Natural killer cell treated with Interleukin-12 subunit alpha and Interleukin-12 subunit beta and Interleukin-15 and Interleukin-18, amount 100 ng/mL, for 72 hours (primary cell): ENCODE measurements at regions not wholly inside any gene's neighbourhood (a gene's known extent, or its start where the extent isn't known, plus 50 kb on each side); places are given as distances from the start of the nearest gene placed in this dataset.

Experiments used
- ATAC-seq, 2 donors: fragments of 150-1000 bp; cut with Tn5 transposase in 1 of 2; sonication (Bioruptor Pico), chemical (Tn5 transposase) in 1 of 2; 2 replicates each; pipeline ENCODE4 v1.10.0; 2021
- DNase-seq: peaks from one replicate; pipeline ENCODE4 v3.0.0; 2022; ENCODE audit warnings: low spot score
- H3K27ac Mint-ChIP-seq, 2 donors: 1 replicate in 1 of 2; 2 replicates in 1 of 2; pipeline ENCODE4 v1.8.0; 2022; ENCODE audit warnings: mixed read lengths in 2 of 2, mild to moderate bottlenecking in 1 of 2, moderate library complexity in 1 of 2
- H3K27me3 Mint-ChIP-seq, 2 donors: 1 replicate in 1 of 2; 2 replicates in 1 of 2; pipeline ENCODE4 v1.8.0; 2022; ENCODE audit warnings: mixed read lengths in 2 of 2
- H3K36me3 Mint-ChIP-seq: one replicate; pipeline ENCODE4 v1.8.0; 2022; ENCODE audit warnings: mixed read lengths
- H3K4me1 Mint-ChIP-seq, 2 donors: 1 replicate in 1 of 2; 2 replicates in 1 of 2; pipeline ENCODE4 v1.8.0; 2022; ENCODE audit warnings: low read depth in 2 of 2, mixed read lengths in 2 of 2, mild to moderate bottlenecking in 1 of 2
- H3K4me3 Mint-ChIP-seq: one replicate; pipeline ENCODE4 v1.8.0; 2022; ENCODE audit warnings: mixed read lengths
- H3K9me3 Mint-ChIP-seq: 2 replicates; pipeline ENCODE4 v1.8.0; 2022; ENCODE audit warnings: mixed read lengths

- DNase-seq (peak; percentile 31), ATAC-seq (no peak)
- peak overlapping the region; percentile 62 to 64 for H3K27ac Mint-ChIP-seq
- peaks cover 42 to 44% of the 10 kb centered on the region in 2 donors for H3K4me1 Mint-ChIP-seq
- no peaks in the 10 kb centered on the region for H3K27me3 Mint-ChIP-seq
- H3K36me3 Mint-ChIP-seq = peaks cover 7% of the 10 kb centered on the region
- no peaks in the 10 kb centered on the region for H3K9me3 Mint-ChIP-seq
- no peak overlapping the region for H3K4me3 Mint-ChIP-seq
These were observed 81.7 kb upstream of the RIPOR2 start for GRCh38 chr6:25017486-25017885.

GRCh38 chr6:25017932-25018567, 82.3 kb upstream of the RIPOR2 start:
- H3K9me3 Mint-ChIP-seq = no peaks in the 10 kb centered on the region
- peak overlapping the region; percentile 62 to 64 for H3K27ac Mint-ChIP-seq
- H3K4me3 Mint-ChIP-seq = no peak overlapping the region
- H3K4me1 Mint-ChIP-seq = peaks cover 38 to 39% of the 10 kb centered on the region in 2 donors
- peaks cover 7% of the 10 kb centered on the region for H3K36me3 Mint-ChIP-seq
- ATAC-seq (peak; percentile 86 to 88), DNase-seq (peak; percentile 81)
- H3K27me3 Mint-ChIP-seq = no peaks in the 10 kb centered on the region

- peaks cover 7% of the 10 kb centered on the region for H3K36me3 Mint-ChIP-seq
These were observed 82.8 kb upstream of the RIPOR2 start for GRCh38 chr6:25018568-25018954.

GRCh38 chr6:25022140-25022553, 86.4 kb upstream of the RIPOR2 start:
- Mint-ChIP-seq H3K4me1 (peaks cover 34 to 42% of the 10 kb centered on the region in 2 donors), H3K27me3 (no peaks in the 10 kb centered on the region), H3K9me3 (no peaks in the 10 kb centered on the region), H3K27ac (no peak overlapping the region), H3K4me3 (no peak overlapping the region), H3K36me3 (no peaks in the 10 kb centered on the region)
- ATAC-seq (peak in 1 of 2 donors; percentile 40), DNase-seq (no peak)

More at GRCh38 chr6:25018568-25018954, 82.8 kb upstream of the RIPOR2 start:
- DNase-seq (no peak), ATAC-seq (no peak)
- Mint-ChIP-seq H3K4me1 (peaks cover 34 to 37% of the 10 kb centered on the region in 2 donors), H3K4me3 (no peak overlapping the region), H3K9me3 (no peaks in the 10 kb centered on the region), H3K27me3 (no peaks in the 10 kb centered on the region), H3K27ac (no peak overlapping the region)

GRCh38 chr6:25023781-25024180, 88.0 kb upstream of the RIPOR2 start:
- peak; percentile 58 for DNase-seq
- H3K27me3 Mint-ChIP-seq = no peaks in the 10 kb centered on the region
- no peak overlapping the region for H3K27ac Mint-ChIP-seq
- H3K36me3 Mint-ChIP-seq = no peaks in the 10 kb centered on the region
- H3K9me3 Mint-ChIP-seq = no peaks in the 10 kb centered on the region
- no peak for ATAC-seq
- H3K4me3 Mint-ChIP-seq = no peak overlapping the region
- peaks cover 29 to 40% of the 10 kb centered on the region in 2 donors for H3K4me1 Mint-ChIP-seq

- no peaks in the 10 kb centered on the region for H3K36me3 Mint-ChIP-seq
- no peaks in the 10 kb centered on the region for H3K9me3 Mint-ChIP-seq
- DNase-seq (no peak), ATAC-seq (no peak)
- peak overlapping the region; percentile 92 to 97 for H3K27ac Mint-ChIP-seq
- no peaks in the 10 kb centered on the region for H3K27me3 Mint-ChIP-seq
- peak overlapping the region; percentile 72 for H3K4me3 Mint-ChIP-seq
- H3K4me1 Mint-ChIP-seq = peaks cover 29 to 40% of the 10 kb centered on the region in 2 donors
These were observed 89.1 kb upstream of the RIPOR2 start for GRCh38 chr6:25024821-25025220.

GRCh38 chr6:25025248-25025918, 89.6 kb upstream of the RIPOR2 start:
- Mint-ChIP-seq H3K9me3 (no peaks in the 10 kb centered on the region), H3K27me3 (no peaks in the 10 kb centered on the region), H3K4me3 (peak overlapping the region; percentile 72), H3K4me1 (peaks cover 29 to 43% of the 10 kb centered on the region in 2 donors), H3K36me3 (no peaks in the 10 kb centered on the region), H3K27ac (peak overlapping the region; percentile 92 to 97)
- DNase-seq = no peak
- no peak for ATAC-seq

GRCh38 chr6:25025919-25026301, 90.2 kb upstream of the RIPOR2 start:
- no peak for DNase-seq
- Mint-ChIP-seq H3K9me3 (no peaks in the 10 kb centered on the region), H3K4me3 (peak overlapping the region; percentile 72), H3K36me3 (no peaks in the 10 kb centered on the region), H3K4me1 (peaks cover 29 to 43% of the 10 kb centered on the region in 2 donors), H3K27me3 (no peaks in the 10 kb centered on the region), H3K27ac (peak overlapping the region; percentile 92 to 97)
- peak in 1 of 2 donors; percentile 27 for ATAC-seq

GRCh38 chr6:25026723-25027122, 91.0 kb upstream of the RIPOR2 start:
- no peaks in the 10 kb centered on the region for H3K36me3 Mint-ChIP-seq
- peak overlapping the region; percentile 92 to 97 for H3K27ac Mint-ChIP-seq
- ATAC-seq = no peak

GRCh38 chr6:25027221-25027916, 91.6 kb upstream of the RIPOR2 start:
- peak overlapping the region; percentile 82 for H3K4me3 Mint-ChIP-seq
- H3K36me3 Mint-ChIP-seq = no peaks in the 10 kb centered on the region
- H3K4me1 Mint-ChIP-seq = peaks cover 33 to 38% of the 10 kb centered on the region in 2 donors
- DNase-seq (peak; percentile 78), ATAC-seq (peak; percentile 95 to 98)
- no peaks in the 10 kb centered on the region for H3K27me3 Mint-ChIP-seq
- peak overlapping the region; percentile 92 to 97 for H3K27ac Mint-ChIP-seq
- no peaks in the 10 kb centered on the region for H3K9me3 Mint-ChIP-seq

More at GRCh38 chr6:25026723-25027122, 91.0 kb upstream of the RIPOR2 start:
- H3K4me3 Mint-ChIP-seq = peak overlapping the region; percentile 82
- peaks cover 29 to 39% of the 10 kb centered on the region in 2 donors for H3K4me1 Mint-ChIP-seq
- H3K27me3 Mint-ChIP-seq = no peaks in the 10 kb centered on the region
- no peaks in the 10 kb centered on the region for H3K9me3 Mint-ChIP-seq
- peak; percentile 49 for DNase-seq

- ATAC-seq = no peak
- Mint-ChIP-seq H3K36me3 (no peaks in the 10 kb centered on the region), H3K9me3 (no peaks in the 10 kb centered on the region), H3K4me3 (peak overlapping the region; percentile 82), H3K27ac (peak overlapping the region; percentile 92 to 97), H3K27me3 (no peaks in the 10 kb centered on the region), H3K4me1 (peaks cover 38 to 41% of the 10 kb centered on the region in 2 donors)
- DNase-seq = no peak
These were observed 92.6 kb upstream of the RIPOR2 start for GRCh38 chr6:25028328-25028727.

GRCh38 chr6:25032934-25033333, 97.2 kb upstream of the RIPOR2 start:
- H3K27ac Mint-ChIP-seq = peak overlapping the region; percentile 60 to 100
- no peaks in the 10 kb centered on the region for H3K27me3 Mint-ChIP-seq
- no peak for ATAC-seq
- no peaks in the 10 kb centered on the region for H3K9me3 Mint-ChIP-seq
- no peak overlapping the region for H3K4me3 Mint-ChIP-seq
- DNase-seq = no peak
- peaks cover 41 to 51% of the 10 kb centered on the region in 2 donors for H3K4me1 Mint-ChIP-seq
- no peaks in the 10 kb centered on the region for H3K36me3 Mint-ChIP-seq

- Mint-ChIP-seq H3K27me3 (no peaks in the 10 kb centered on the region), H3K4me3 (peak overlapping the region; percentile 95), H3K36me3 (no peaks in the 10 kb centered on the region), H3K9me3 (no peaks in the 10 kb centered on the region), H3K27ac (peak overlapping the region; percentile 100), H3K4me1 (peaks cover 51 to 66% of the 10 kb centered on the region in 2 donors)
- DNase-seq (no peak), ATAC-seq (peak in 1 of 2 donors; percentile 49)
These were observed 98.7 kb upstream of the RIPOR2 start for GRCh38 chr6:25034431-25034921.

- H3K9me3 Mint-ChIP-seq = no peaks in the 10 kb centered on the region
- H3K36me3 Mint-ChIP-seq = no peaks in the 10 kb centered on the region
- H3K4me1 Mint-ChIP-seq = peaks cover 52 to 71% of the 10 kb centered on the region in 2 donors
- ATAC-seq = peak in 1 of 2 donors; percentile 49
- peak overlapping the region; percentile 95 for H3K4me3 Mint-ChIP-seq
- H3K27ac Mint-ChIP-seq = peak overlapping the region; percentile 100
- no peaks in the 10 kb centered on the region for H3K27me3 Mint-ChIP-seq
- DNase-seq = no peak
These were observed 99.4 kb upstream of the RIPOR2 start for GRCh38 chr6:25035174-25035511.
